Activated CD4-positive, alpha-beta memory T cell treated with anti-CD3 and anti-CD28 coated beads, Interleukin-2, amount 10 ng/mL, durations not matched to agents 7 days and 5 days (primary cell): ENCODE measurements at regions not wholly inside any gene's neighbourhood (a gene's known extent, or its start where the extent isn't known, plus 50 kb on each side); places are given as distances from the start of the nearest gene placed in this dataset.

Source experiments
- CTCF ChIA-PET: fragments of 350-600 bp; sonication (Branson Sonifier 250); formaldehyde crosslinking; loops from one replicate; lab custom pipeline; 2021; ENCODE audit warnings: antibody characterized with exemption, inconsistent platforms; lab: Charles Lee
- POLR2A ChIA-PET: fragments of 350-600 bp; sonication (Branson Sonifier 250); formaldehyde crosslinking; loops from one replicate; lab custom pipeline; 2021; ENCODE audit warnings: antibody characterized with exemption; lab: Charles Lee
- DNase-seq: peaks from one replicate; pipeline ENCODE4 v3.0.0-alpha.2; 2020
- H3K27ac Mint-ChIP-seq: one replicate; pipeline ENCODE4 v1.8.0; 2021; ENCODE audit warnings: mild to moderate bottlenecking, mixed read lengths
- H3K27me3 Mint-ChIP-seq: one replicate; pipeline ENCODE4 v1.8.0; 2021; ENCODE audit warnings: mixed read lengths
- H3K36me3 Mint-ChIP-seq: one replicate; pipeline ENCODE4 v1.8.0; 2021; ENCODE audit warnings: low read depth, mixed read lengths
- H3K4me1 Mint-ChIP-seq: one replicate; pipeline ENCODE4 v1.8.0; 2021; ENCODE audit warnings: mixed read lengths
- H3K4me3 Mint-ChIP-seq: one replicate; pipeline ENCODE4 v1.8.0; 2021; ENCODE audit warnings: mild to moderate bottlenecking, mixed read lengths
- H3K9me3 Mint-ChIP-seq: one replicate; pipeline ENCODE4 v1.8.0; 2021; ENCODE audit warnings: mixed read lengths

DNA sequence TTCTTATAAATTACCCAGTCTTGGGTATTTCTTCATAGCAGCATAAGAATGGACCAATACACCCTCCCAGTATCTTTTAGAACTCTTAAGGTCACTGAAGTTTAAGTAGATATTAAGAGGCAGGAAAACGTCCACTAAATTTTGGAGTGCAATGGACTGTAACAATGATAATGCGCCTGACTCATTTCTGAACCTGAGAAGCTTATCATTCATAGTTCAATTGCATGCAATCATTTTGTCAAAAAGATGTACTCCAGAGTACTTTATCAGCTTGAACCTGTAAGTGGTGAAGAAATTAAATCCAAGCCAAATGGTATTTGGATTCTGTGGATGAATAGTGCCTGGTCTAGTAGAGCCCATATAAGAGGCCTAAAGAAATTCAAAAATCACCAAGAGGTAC, 196.5 kb upstream of the CDH9 start:
- no peak for DNase-seq
- ChIA-PET POLR2A (no interaction called here), CTCF (no interaction called here)
- peaks cover 8% of the 10 kb centered on the region for H3K9me3 Mint-ChIP-seq
- no peaks in the 10 kb centered on the region for H3K36me3 Mint-ChIP-seq
- no peaks in the 10 kb centered on the region for H3K4me1 Mint-ChIP-seq
- no peak overlapping the region for H3K27ac Mint-ChIP-seq
- H3K27me3 Mint-ChIP-seq, result no peaks in the 10 kb centered on the region
- no peak overlapping the region for H3K4me3 Mint-ChIP-seq

DNA sequence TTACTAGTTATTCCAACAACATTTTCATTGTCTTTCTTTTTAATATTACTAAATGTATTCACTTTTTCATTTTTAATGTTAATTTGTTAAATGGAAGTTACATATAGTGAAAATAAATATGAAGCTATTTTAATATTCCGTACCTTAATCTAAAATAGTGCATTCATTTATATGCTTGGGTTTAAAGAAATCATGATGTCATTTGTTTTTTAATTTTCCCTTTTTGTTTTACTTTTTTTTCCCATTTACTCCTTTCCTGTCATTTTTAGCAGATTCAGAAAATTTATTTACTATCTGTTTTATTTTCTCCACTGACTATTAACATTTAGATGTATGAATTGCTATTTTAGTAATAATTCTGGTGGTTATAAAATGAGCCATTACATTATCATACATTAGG, 183.0 kb upstream of the CDH9 start:
- DNase-seq, result no peak
- Mint-ChIP-seq H3K27me3 (no peaks in the 10 kb centered on the region), H3K36me3 (no peaks in the 10 kb centered on the region), H3K4me1 (no peaks in the 10 kb centered on the region), H3K27ac (no peak overlapping the region), H3K4me3 (no peak overlapping the region), H3K9me3 (peaks cover 16% of the 10 kb centered on the region)
- POLR2A ChIA-PET, result no interaction called here
- CTCF ChIA-PET, result no interaction called here

DNA sequence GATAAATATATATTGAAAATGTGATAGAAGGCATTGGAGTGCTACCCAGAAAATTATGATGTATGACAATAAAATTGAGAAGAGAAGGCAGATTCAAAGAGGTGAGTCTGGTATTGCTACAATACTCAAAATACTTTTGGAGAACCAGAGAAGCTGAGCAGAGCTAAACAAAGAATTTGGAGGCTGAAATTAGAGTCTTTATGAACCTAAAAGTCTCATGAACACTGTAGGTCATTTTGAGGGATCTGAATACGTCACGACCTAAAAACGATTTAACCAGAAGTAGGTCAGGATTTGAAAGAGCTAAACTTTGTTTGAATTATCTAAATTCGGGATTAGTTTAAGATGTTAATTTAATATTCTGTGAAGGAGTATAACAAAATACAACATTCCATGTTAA, 182.4 kb upstream of the CDH9 start:
- POLR2A ChIA-PET, result no interaction called here
- Mint-ChIP-seq H3K27ac (no peak overlapping the region), H3K4me3 (no peak overlapping the region), H3K27me3 (no peaks in the 10 kb centered on the region), H3K36me3 (no peaks in the 10 kb centered on the region), H3K4me1 (no peaks in the 10 kb centered on the region), H3K9me3 (peaks cover 12% of the 10 kb centered on the region)
- DNase-seq, result no peak
- CTCF ChIA-PET, result no interaction called here

DNA sequence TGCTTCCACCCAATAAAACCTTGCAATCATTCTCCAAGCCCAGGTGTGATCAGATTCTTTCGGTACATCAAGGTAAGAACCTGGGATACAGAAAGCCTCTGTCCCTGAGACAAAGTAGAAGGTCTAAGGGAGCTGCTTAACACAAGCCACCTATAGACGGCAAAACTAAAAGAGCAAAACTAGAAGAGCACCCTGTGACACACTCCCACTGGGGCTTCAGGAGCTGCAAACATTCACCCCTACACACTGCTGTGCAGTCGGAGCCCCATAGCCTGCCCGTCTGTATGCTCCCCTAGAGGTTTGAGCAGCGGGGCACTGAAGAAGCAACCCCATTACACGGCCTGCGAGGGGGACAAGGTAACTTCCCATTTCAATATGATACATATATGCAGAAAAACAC, 179.6 kb upstream of the CDH9 start:
- CTCF ChIA-PET, result no interaction called here
- Mint-ChIP-seq H3K4me3 (no peak overlapping the region), H3K36me3 (no peaks in the 10 kb centered on the region), H3K27ac (no peak overlapping the region), H3K9me3 (peaks cover 8% of the 10 kb centered on the region), H3K27me3 (no peaks in the 10 kb centered on the region), H3K4me1 (no peaks in the 10 kb centered on the region)
- no peak for DNase-seq
- POLR2A ChIA-PET, result no interaction called here

DNA sequence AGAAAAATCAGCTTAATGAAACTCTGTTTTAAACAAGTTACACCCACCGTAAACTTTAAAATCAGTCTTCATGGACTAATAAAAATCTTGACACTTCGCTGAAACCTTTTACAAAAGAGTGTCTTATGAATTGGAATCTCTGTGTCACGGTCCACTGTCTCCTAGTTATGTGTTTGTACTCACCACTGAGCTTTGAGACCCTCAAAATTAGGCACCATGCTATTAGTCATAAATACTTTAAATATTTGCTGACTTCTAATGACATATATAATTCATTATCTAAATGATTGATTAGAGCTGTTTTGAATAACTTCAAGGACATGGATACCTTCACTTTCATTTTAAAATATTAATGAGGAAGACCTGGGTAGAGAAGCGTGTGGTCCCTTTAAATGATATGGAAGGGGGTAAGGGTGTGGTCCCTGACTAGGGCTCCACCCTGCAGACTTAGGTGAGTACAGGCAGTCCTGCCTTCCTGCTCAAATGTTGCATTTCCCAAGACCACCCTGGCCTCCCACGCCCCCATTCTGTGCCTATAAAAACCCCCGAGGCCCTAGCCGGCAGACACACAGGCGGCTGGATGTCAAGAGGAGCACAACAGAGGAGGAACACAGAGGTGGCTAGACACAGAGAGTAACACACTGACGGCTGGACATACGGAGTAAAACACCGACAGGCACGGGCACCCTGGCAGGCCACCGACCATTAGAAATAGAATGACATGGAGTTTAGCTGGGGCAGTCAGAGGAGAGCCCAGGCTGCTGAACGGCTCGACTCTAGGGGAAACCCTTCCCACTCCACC, 179.0 kb upstream of the CDH9 start:
- Mint-ChIP-seq H3K27ac (no peak overlapping the region), H3K27me3 (no peaks in the 10 kb centered on the region), H3K4me3 (no peak overlapping the region), H3K4me1 (no peaks in the 10 kb centered on the region), H3K36me3 (no peaks in the 10 kb centered on the region), H3K9me3 (peaks cover 9% of the 10 kb centered on the region)
- CTCF ChIA-PET, result no interaction called here
- DNase-seq, result no peak
- POLR2A ChIA-PET, result no interaction called here

DNA sequence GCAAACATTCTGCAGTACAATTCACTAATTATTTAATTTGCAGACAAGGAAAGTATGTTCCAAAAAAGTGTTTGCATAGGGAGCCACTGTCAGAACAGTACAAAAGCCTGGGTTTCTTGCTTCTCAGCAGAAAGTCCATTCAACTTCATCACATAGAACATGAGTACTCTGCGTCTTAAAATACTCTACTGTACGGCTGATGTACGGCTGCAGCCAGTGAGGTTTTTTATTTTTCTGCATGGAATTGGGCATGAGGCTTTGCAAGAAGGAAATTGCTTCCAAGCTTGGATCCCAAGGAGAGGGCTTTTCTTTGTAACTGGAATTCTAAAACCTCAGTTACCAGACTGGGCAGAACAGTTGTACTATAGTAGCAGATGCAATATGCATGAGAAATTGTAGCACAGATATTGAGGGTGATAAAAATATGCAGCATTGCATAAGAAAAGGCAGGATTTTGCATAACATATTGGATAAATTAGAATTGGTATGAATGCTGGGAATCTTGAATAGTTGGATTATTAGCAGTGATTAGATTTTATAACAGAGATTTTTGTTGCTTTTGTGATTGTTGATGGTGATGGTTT, 178.1 kb upstream of the CDH9 start:
- H3K9me3 Mint-ChIP-seq, result peaks cover 10% of the 10 kb centered on the region
- no peaks in the 10 kb centered on the region for H3K36me3 Mint-ChIP-seq
- no peak overlapping the region for H3K27ac Mint-ChIP-seq
- H3K4me3 Mint-ChIP-seq, result no peak overlapping the region
- ChIA-PET POLR2A (no interaction called here), CTCF (no interaction called here)
- no peaks in the 10 kb centered on the region for H3K4me1 Mint-ChIP-seq
- DNase-seq, result no peak
- H3K27me3 Mint-ChIP-seq, result no peaks in the 10 kb centered on the region

DNA sequence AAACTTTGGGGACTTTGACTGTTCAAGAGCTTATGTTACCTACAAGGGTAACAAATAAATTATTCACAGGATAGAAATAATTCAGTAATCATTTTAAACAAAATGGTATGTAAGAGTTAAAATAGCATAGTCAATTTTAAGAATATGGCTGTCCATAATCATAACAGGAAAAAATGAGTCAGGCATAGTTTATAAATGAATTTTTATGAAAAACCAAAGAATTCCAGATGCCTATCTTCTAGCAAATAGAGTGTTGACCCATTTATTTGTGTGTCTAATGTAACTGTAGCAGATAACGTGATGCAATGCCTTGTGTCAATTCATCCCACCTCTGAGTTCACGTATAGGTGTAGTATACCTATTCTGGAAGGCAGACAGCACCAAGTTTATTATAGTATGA, 169.7 kb upstream of the CDH9 start:
- Mint-ChIP-seq H3K36me3 (no peaks in the 10 kb centered on the region), H3K4me1 (no peaks in the 10 kb centered on the region), H3K27me3 (no peaks in the 10 kb centered on the region), H3K4me3 (no peak overlapping the region), H3K9me3 (peaks cover 14% of the 10 kb centered on the region), H3K27ac (no peak overlapping the region)
- no peak for DNase-seq
- ChIA-PET CTCF (no interaction called here), POLR2A (no interaction called here)

DNA sequence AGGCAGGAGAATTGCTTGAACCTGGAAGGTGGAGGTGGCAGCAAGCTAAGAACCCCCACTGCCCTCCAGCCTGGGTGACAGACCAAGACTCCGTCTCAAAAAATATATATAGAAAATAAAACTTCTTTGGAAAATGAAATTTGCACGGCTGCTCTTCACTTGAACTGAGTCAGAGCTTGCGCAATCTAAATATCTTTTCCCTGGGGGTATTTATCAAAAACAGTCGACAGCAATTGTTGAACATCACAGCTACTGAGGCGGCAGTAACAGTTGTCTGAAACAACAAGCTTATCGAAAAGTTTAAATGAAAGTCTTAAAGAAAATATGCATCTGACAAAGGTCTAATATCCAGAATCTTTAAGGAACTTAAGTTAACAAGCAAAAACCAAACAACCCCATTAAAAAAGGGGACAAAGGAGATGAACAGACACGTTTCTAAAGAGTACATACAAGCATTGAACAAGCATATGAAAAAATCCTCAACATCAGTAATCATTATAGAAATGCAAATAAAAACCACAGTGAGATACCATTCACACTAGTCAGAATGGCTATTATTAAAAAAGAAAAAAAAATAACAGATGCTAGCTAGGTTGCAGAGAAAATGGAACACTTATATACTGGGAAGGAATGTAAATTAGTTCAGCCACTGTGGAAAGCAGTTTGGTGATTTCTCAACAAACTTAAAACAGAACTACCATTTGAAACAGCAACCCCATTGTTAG, 153.6 kb upstream of the CDH9 start:
- DNase-seq, result no peak
- H3K4me1 Mint-ChIP-seq, result no peaks in the 10 kb centered on the region
- POLR2A ChIA-PET, result no interaction called here
- CTCF ChIA-PET, result no interaction called here
- H3K27me3 Mint-ChIP-seq, result no peaks in the 10 kb centered on the region
- no peak overlapping the region for H3K4me3 Mint-ChIP-seq
- H3K27ac Mint-ChIP-seq, result no peak overlapping the region
- no peaks in the 10 kb centered on the region for H3K36me3 Mint-ChIP-seq
- peaks cover 8% of the 10 kb centered on the region for H3K9me3 Mint-ChIP-seq

DNA sequence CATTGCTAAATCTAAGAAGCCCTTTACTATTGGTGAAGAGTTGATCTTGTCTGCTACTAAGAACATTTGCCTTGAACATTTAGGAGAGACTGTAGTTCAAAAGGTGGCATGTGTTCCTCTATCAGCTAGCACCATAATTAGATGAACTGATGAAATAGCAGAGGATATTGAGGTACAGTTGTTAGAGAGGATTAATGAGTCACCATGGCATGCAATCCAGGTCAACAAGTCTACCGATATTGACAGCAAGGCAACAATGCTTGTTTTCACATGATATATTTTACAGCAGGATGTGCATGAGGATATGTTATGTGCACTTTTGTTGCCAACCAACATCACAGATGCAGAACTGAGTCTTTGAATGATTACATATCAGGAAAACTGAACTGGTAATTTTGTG, 134.3 kb upstream of the CDH9 start:
- H3K27ac Mint-ChIP-seq, result no peak overlapping the region
- no peaks in the 10 kb centered on the region for H3K4me1 Mint-ChIP-seq
- no peaks in the 10 kb centered on the region for H3K27me3 Mint-ChIP-seq
- H3K36me3 Mint-ChIP-seq, result no peaks in the 10 kb centered on the region
- no peak for DNase-seq
- CTCF ChIA-PET, result no interaction called here
- POLR2A ChIA-PET, result no interaction called here
- H3K4me3 Mint-ChIP-seq, result no peak overlapping the region
- H3K9me3 Mint-ChIP-seq, result peaks cover 11% of the 10 kb centered on the region

DNA sequence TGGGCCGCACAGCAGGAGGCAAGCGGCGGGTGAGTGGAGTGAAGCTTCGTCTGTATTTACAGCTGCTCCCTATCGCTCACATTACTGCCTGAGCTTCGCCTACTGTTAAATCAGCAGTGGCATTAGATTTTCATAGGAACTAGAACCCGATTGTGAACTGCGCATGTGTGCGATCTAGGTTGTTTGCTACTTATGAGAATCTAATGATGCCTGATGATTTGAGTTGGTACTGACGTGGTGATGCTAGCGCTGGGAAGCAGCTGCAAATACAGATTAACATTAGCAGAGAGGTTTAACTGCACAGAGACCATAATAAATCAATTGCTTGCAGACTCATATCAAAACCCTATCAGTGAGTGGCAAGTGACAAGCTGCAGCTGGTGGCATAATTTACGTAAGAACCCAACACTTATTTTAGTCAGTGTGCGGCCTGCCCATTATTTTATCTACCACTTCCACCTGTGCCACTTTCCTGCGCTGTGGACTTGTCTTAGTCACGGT, 133.4 kb upstream of the CDH9 start:
- Mint-ChIP-seq H3K27me3 (no peaks in the 10 kb centered on the region), H3K27ac (no peak overlapping the region), H3K4me3 (no peak overlapping the region), H3K9me3 (peaks cover 11% of the 10 kb centered on the region), H3K36me3 (no peaks in the 10 kb centered on the region), H3K4me1 (no peaks in the 10 kb centered on the region)
- POLR2A ChIA-PET, result no interaction called here
- no peak for DNase-seq
- CTCF ChIA-PET, result no interaction called here

DNA sequence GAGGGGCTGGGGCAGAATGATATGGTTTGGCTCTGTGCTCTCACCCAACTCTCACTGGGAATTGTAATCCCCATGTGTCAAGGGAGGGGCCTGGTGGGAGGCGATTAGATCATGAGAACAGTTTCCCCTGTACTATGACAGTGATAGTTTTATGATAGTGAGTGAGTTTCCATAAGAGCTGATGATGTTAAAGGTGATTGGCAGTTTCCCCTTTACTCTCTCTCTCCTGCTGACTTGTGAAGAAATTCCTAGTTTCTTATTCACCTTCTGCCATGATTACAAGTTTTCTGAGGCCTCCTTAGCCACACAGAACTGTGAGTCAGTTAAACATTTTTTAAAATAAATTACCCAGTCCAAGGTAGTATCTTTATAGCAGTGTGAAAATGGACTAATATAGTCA, 120.4 kb upstream of the CDH9 start:
- no peak overlapping the region for H3K27ac Mint-ChIP-seq

DNA sequence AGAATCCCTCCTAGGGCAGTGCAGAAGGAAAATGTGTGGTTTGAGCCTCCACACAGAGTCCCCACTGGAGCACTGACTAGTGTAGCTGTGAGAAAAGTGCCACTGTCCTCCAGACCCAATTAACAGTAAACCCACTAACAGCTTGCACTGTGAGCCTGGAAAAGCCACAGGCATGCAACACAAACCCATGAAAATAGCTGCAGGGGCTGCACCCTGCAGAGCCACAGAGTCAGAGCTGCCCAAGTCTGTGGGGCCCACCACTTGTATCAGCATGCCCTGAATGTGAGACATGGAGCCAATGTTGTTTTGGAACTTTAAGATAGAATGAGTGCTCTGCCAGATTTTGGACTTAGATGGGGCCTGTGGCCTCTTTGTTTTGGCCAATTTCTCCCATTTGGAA, 119.8 kb upstream of the CDH9 start:
- POLR2A ChIA-PET, result no interaction called here
- no peaks in the 10 kb centered on the region for H3K4me1 Mint-ChIP-seq
- no peaks in the 10 kb centered on the region for H3K36me3 Mint-ChIP-seq
- CTCF ChIA-PET, result no interaction called here
- H3K27ac Mint-ChIP-seq, result no peak overlapping the region
- DNase-seq, result no peak
- no peaks in the 10 kb centered on the region for H3K27me3 Mint-ChIP-seq
- H3K9me3 Mint-ChIP-seq, result peaks cover 24% of the 10 kb centered on the region
- no peak overlapping the region for H3K4me3 Mint-ChIP-seq

More for the DNA sequence above, 120.4 kb upstream of the CDH9 start:
- DNase-seq, result no peak
- H3K9me3 Mint-ChIP-seq, result peaks cover 24% of the 10 kb centered on the region
- POLR2A ChIA-PET, result no interaction called here
- H3K4me3 Mint-ChIP-seq, result no peak overlapping the region
- no peaks in the 10 kb centered on the region for H3K27me3 Mint-ChIP-seq
- CTCF ChIA-PET, result no interaction called here
- H3K4me1 Mint-ChIP-seq, result no peaks in the 10 kb centered on the region
- no peaks in the 10 kb centered on the region for H3K36me3 Mint-ChIP-seq

DNA sequence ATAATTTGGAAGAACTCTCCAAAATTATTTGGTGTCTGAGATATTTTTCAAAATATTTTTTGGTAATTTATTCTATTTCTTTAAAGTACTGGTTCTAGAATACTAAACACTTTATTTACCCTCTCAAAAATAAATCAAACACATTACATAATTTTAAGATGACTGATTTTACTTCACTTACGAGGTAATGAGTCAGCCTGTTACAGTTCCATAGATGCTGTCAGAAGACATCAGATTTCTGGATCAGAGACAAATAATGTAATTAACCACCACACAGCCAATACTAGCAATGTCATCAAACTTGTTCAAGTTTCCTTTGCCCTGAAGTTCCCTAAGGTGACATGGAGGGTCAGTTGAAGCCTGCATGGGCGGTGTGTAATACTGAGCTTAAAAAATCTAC, 106.1 kb upstream of the CDH9 start:
- ChIA-PET POLR2A (no interaction called here), CTCF (no interaction called here)
- H3K36me3 Mint-ChIP-seq, result no peaks in the 10 kb centered on the region
- no peak for DNase-seq
- H3K4me3 Mint-ChIP-seq, result no peak overlapping the region
- H3K27ac Mint-ChIP-seq, result no peak overlapping the region
- peaks cover 4% of the 10 kb centered on the region for H3K9me3 Mint-ChIP-seq
- no peaks in the 10 kb centered on the region for H3K27me3 Mint-ChIP-seq
- H3K4me1 Mint-ChIP-seq, result no peaks in the 10 kb centered on the region
